ENCODE measurements at regions not wholly inside any gene's neighbourhood (a gene's known extent, or its start where the extent isn't known, plus 50 kb on each side); places are given as distances from the start of the nearest gene placed in this dataset.

- TF ChIP-seq CTCF (IDR thresholded peaks at IDR 0.05; ENCODE audit: low read depth, low read length): no peak
- H3K27ac ChIP-seq: no peak overlapping the region
- no peaks in the 10 kb centered on the region for H3K27me3 ChIP-seq (ENCODE audit: insufficient read depth, low read depth, severe bottlenecking)
- H3K36me3 ChIP-seq: no peaks in the 10 kb centered on the region
- no peak for DNase-seq
- H3K4me3 ChIP-seq (ENCODE audit: low read depth, low read length): no peak overlapping the region
- H3K9me3 ChIP-seq (ENCODE audit: severe bottlenecking): no peaks in the 10 kb centered on the region
These were observed 733.8 kb upstream of the ALCAM start for GRCh38 chr3:104632947-104633346.

GRCh38 chr3:104635872-104636580 lies 730.7 kb upstream of the ALCAM start:
- TF ChIP-seq CTCF (IDR thresholded peaks at IDR 0.05; ENCODE audit: low read depth, low read length): no peak; the same call in 1 of the 2 replicates
- Histone ChIP-seq H3K27me3 (ENCODE audit: insufficient read depth, low read depth, severe bottlenecking) (no peaks in the 10 kb centered on the region), H3K4me3 (ENCODE audit: low read depth, low read length) (no peak overlapping the region), H3K9me3 (ENCODE audit: severe bottlenecking) (peaks cover 4% of the 10 kb centered on the region), H3K27ac (no peak overlapping the region), H3K36me3 (no peaks in the 10 kb centered on the region)
- DNase-seq: peak; percentile 12

GRCh38 chr3:104642827-104643226 lies 723.9 kb upstream of the ALCAM start:
- Histone ChIP-seq H3K27me3 (ENCODE audit: insufficient read depth, low read depth, severe bottlenecking) (no peaks in the 10 kb centered on the region), H3K4me3 (ENCODE audit: low read depth, low read length) (no peak overlapping the region), H3K9me3 (ENCODE audit: severe bottlenecking) (peaks cover 4% of the 10 kb centered on the region), H3K36me3 (no peaks in the 10 kb centered on the region), H3K27ac (no peak overlapping the region)
- no peak for DNase-seq
- TF ChIP-seq CTCF (IDR thresholded peaks at IDR 0.05; ENCODE audit: low read depth, low read length): no peak

- H3K4me3 ChIP-seq (ENCODE audit: low read depth, low read length): no peak overlapping the region
- no peak for TF ChIP-seq CTCF (IDR thresholded peaks at IDR 0.05; ENCODE audit: low read depth, low read length)
- H3K27ac ChIP-seq: no peak overlapping the region
- H3K36me3 ChIP-seq: no peaks in the 10 kb centered on the region
- H3K9me3 ChIP-seq (ENCODE audit: severe bottlenecking): no peaks in the 10 kb centered on the region
- DNase-seq: no peak
- no peaks in the 10 kb centered on the region for H3K27me3 ChIP-seq (ENCODE audit: insufficient read depth, low read depth, severe bottlenecking)
These were observed 720.5 kb upstream of the ALCAM start for GRCh38 chr3:104646196-104646595.

GRCh38 chr3:104648823-104649222 lies 717.9 kb upstream of the ALCAM start:
- no peak overlapping the region for H3K4me3 ChIP-seq (ENCODE audit: low read depth, low read length)
- H3K36me3 ChIP-seq: no peaks in the 10 kb centered on the region
- no peak for DNase-seq
- no peaks in the 10 kb centered on the region for H3K27me3 ChIP-seq (ENCODE audit: insufficient read depth, low read depth, severe bottlenecking)
- TF ChIP-seq CTCF (IDR thresholded peaks at IDR 0.05; ENCODE audit: low read depth, low read length): no peak
- no peak overlapping the region for H3K27ac ChIP-seq
- no peaks in the 10 kb centered on the region for H3K9me3 ChIP-seq (ENCODE audit: severe bottlenecking)

GRCh38 chr3:104669083-104669482 lies 697.6 kb upstream of the ALCAM start:
- TF ChIP-seq CTCF (IDR thresholded peaks at IDR 0.05; ENCODE audit: low read depth, low read length): no peak
- DNase-seq: no peak
- no peaks in the 10 kb centered on the region for H3K9me3 ChIP-seq (ENCODE audit: severe bottlenecking)
- no peaks in the 10 kb centered on the region for H3K27me3 ChIP-seq (ENCODE audit: insufficient read depth, low read depth, severe bottlenecking)
- H3K4me3 ChIP-seq (ENCODE audit: low read depth, low read length): no peak overlapping the region
- H3K27ac ChIP-seq: no peak overlapping the region
- no peaks in the 10 kb centered on the region for H3K36me3 ChIP-seq
